ENCODE measurements at regions not wholly inside any gene's neighbourhood (a gene's known extent, or its start where the extent isn't known, plus 50 kb on each side); places are given as distances from the start of the nearest gene placed in this dataset.

DNA sequence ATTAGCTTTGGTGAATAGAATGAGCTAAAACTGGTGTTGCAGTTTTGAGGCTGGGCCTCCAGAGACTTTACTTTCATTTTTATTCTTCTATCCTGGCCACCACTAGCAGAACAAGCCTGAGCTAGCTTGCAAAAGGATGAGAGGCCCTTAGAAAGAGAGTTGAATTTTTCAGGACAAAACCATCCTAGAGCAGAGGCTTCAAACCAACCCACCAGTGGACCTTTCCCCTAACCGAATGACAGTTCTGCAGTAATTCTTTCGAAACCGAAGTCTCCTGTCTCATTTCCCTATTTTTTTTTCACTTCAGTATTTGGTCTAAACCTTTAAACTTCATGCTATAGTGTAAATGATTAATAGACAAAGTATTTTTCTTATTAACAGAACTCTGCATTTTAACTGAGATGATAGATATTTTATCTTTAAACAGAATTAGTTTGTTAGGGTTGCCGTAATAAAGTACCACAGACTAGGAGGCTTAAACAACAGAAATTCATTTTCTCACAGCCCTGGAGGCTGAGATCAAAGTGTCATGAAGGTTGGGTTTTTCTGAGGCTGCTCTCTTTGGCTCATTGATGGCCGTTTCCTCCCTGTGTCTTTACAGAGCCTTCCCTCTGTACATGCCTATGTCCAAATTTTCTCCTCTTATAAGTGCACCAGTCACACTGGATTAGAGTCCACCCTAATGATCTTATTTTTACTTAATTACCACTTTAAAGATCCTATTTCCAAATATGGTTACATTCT, 80.6 kb upstream of the PAK5 start:
- no TSS peak for BruUV-seq (replicated peaks)
- CTCF ChIA-PET: interaction anchor here (0.6 kb wide), 1 partner anchor 37 kb away, joined by 4 read pairs; no protein-coding TSS in a partner anchor
- Histone ChIP-seq H3K4me1 (ENCODE audit: control insufficient read depth, insufficient read depth, low read length) (no peaks in the 10 kb centered on the region), H3K4me3 (ENCODE audit: low read depth in 2 of 2, low read length in 2 of 2) (no peak overlapping the region), H3K9me3 (ENCODE audit: control insufficient read depth, insufficient read depth, low read depth, low read length) (no peaks in the 10 kb centered on the region), H3K27ac (ENCODE audit: low read length) (no peak overlapping the region), H3K27me3 (ENCODE audit: control insufficient read depth, insufficient read depth, low read length) (no peaks in the 10 kb centered on the region), H3K36me3 (ENCODE audit: control insufficient read depth, insufficient read depth, low read length) (no peaks in the 10 kb centered on the region)
- POLR2A ChIA-PET: no interaction called here
- no peak for DNase-seq (ENCODE audit: low read depth, low spot score)
- intact Hi-C loops (cut with micrococcal nuclease; ENCODE audit: unreplicated experiment) (no loop called here), in situ Hi-C loops (cut with HindIII; ENCODE audit: low pct_unique_long_range_greater_than_20kb, low sequenced_read_pairs) (no loop called here)
- no peak for TF ChIP-seq SIN3A (IDR thresholded peaks at IDR 0.05; ENCODE audit: borderline replicate concordance, insufficient read depth, low read depth, low read length)
- TF ChIP-seq, protein P1, sequence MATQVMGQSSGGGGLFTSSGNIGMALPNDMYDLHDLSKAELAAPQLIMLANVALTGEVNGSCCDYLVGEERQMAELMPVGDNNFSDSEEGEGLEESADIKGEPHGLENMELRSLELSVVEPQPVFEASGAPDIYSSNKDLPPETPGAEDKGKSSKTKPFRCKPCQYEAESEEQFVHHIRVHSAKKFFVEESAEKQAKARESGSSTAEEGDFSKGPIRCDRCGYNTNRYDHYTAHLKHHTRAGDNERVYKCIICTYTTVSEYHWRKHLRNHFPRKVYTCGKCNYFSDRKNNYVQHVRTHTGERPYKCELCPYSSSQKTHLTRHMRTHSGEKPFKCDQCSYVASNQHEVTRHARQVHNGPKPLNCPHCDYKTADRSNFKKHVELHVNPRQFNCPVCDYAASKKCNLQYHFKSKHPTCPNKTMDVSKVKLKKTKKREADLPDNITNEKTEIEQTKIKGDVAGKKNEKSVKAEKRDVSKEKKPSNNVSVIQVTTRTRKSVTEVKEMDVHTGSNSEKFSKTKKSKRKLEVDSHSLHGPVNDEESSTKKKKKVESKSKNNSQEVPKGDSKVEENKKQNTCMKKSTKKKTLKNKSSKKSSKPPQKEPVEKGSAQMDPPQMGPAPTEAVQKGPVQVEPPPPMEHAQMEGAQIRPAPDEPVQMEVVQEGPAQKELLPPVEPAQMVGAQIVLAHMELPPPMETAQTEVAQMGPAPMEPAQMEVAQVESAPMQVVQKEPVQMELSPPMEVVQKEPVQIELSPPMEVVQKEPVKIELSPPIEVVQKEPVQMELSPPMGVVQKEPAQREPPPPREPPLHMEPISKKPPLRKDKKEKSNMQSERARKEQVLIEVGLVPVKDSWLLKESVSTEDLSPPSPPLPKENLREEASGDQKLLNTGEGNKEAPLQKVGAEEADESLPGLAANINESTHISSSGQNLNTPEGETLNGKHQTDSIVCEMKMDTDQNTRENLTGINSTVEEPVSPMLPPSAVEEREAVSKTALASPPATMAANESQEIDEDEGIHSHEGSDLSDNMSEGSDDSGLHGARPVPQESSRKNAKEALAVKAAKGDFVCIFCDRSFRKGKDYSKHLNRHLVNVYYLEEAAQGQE (IDR thresholded peaks at IDR 0.05; ENCODE audit: insufficient read depth in 1 of 2, low read depth in 2 of 2, low read length in 1 of 2): no peak
- TF ChIP-seq POLR2AphosphoS5 (IDR thresholded peaks at IDR 0.05; ENCODE audit: low read depth, low read length): no peak
- no peak for TF ChIP-seq TCF7L2 (IDR thresholded peaks at IDR 0.05; ENCODE audit: low read depth, low read length)
- TF ChIP-seq, protein P2, sequence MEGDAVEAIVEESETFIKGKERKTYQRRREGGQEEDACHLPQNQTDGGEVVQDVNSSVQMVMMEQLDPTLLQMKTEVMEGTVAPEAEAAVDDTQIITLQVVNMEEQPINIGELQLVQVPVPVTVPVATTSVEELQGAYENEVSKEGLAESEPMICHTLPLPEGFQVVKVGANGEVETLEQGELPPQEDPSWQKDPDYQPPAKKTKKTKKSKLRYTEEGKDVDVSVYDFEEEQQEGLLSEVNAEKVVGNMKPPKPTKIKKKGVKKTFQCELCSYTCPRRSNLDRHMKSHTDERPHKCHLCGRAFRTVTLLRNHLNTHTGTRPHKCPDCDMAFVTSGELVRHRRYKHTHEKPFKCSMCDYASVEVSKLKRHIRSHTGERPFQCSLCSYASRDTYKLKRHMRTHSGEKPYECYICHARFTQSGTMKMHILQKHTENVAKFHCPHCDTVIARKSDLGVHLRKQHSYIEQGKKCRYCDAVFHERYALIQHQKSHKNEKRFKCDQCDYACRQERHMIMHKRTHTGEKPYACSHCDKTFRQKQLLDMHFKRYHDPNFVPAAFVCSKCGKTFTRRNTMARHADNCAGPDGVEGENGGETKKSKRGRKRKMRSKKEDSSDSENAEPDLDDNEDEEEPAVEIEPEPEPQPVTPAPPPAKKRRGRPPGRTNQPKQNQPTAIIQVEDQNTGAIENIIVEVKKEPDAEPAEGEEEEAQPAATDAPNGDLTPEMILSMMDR (IDR thresholded peaks at IDR 0.05): no peak
- ATAC-seq: no peak

DNA sequence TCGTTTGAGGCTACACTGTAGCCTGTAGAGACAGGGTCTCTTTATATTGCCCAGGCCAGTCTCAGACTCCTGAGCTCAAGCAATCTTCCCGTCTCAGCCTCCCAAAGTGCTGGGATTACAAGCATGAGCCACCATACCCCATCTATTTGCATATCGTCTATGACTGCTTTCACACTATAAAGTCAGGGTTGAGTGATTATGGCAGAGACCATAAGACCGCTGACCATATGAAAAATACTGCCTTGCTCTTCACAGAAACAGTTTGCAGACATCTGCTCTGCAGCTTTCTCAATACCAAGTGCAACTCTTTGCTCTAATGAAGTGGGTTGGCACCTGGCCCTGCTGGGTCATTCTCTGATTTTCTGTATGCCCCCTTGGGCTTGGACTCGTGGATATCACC, 79.5 kb upstream of the PAK5 start:
- no peaks in the 10 kb centered on the region for H3K36me3 ChIP-seq (ENCODE audit: control insufficient read depth, insufficient read depth, low read length)
- no peak for ATAC-seq
- no peak overlapping the region for H3K4me3 ChIP-seq (ENCODE audit: low read depth in 2 of 2, low read length in 2 of 2)
- TF ChIP-seq TCF7L2 (IDR thresholded peaks at IDR 0.05; ENCODE audit: low read depth, low read length) (no peak), POLR2AphosphoS5 (IDR thresholded peaks at IDR 0.05; ENCODE audit: low read depth, low read length) (no peak), SIN3A (IDR thresholded peaks at IDR 0.05; ENCODE audit: borderline replicate concordance, insufficient read depth, low read depth, low read length) (no peak)
- TF ChIP-seq, protein P1 (IDR thresholded peaks at IDR 0.05; ENCODE audit: insufficient read depth in 1 of 2, low read depth in 2 of 2, low read length in 1 of 2): no peak
- TF ChIP-seq, protein P2 (IDR thresholded peaks at IDR 0.05): no peak
- no peaks in the 10 kb centered on the region for H3K4me1 ChIP-seq (ENCODE audit: control insufficient read depth, insufficient read depth, low read length)
- H3K27me3 ChIP-seq (ENCODE audit: control insufficient read depth, insufficient read depth, low read length): no peaks in the 10 kb centered on the region
- BruUV-seq (replicated peaks): no TSS peak
- ChIA-PET POLR2A (no interaction called here), CTCF (no interaction called here)
- in situ Hi-C loops (cut with HindIII; ENCODE audit: low pct_unique_long_range_greater_than_20kb, low sequenced_read_pairs): no loop called here
- H3K9me3 ChIP-seq (ENCODE audit: control insufficient read depth, insufficient read depth, low read depth, low read length): no peaks in the 10 kb centered on the region
- intact Hi-C loops (cut with micrococcal nuclease; ENCODE audit: unreplicated experiment): no loop called here
- H3K27ac ChIP-seq (ENCODE audit: low read length): no peak overlapping the region
- DNase-seq (ENCODE audit: low read depth, low spot score): no peak
